Caco-2 (cell line): ENCODE measurements at regions not wholly inside any gene's neighbourhood (a gene's known extent, or its start where the extent isn't known, plus 50 kb on each side); places are given as distances from the start of the nearest gene placed in this dataset.

ENCODE experiments used
- BruUV-seq: library from RNA; stranded (reverse); fragments of 400-500 nt; replicated peaks from 2 replicates; lab custom pipeline; 2021; lab: Mats Ljungman, UMichigan
- CTCF ChIA-PET: fragments of 300-600 bp; sonication (Branson Sonifier 250); formaldehyde crosslinking; loops from one replicate; lab custom pipeline; 2022; ENCODE audit warnings: antibody characterized with exemption; lab: Charles Lee
- POLR2A ChIA-PET: fragments of 300-600 bp; sonication (Branson Sonifier 250); formaldehyde crosslinking; loops from one replicate; lab custom pipeline; 2022; ENCODE audit warnings: antibody characterized with exemption; lab: Charles Lee
- DNase-seq, 2 experiments: peaks; one replicate each; pipeline versions ENCODE4 v3.0.0 to v3.0.0-alpha.2; 2020 to 2022
- H3K27me3 ChIP-seq: replicated peaks from 2 replicates; pipeline ENCODE4 v1.6.0; 2011; ENCODE audit warnings: low read length; ENCODE audit not compliant: control insufficient read depth, insufficient read depth
- H3K36me3 ChIP-seq: 2 replicates; pipeline ENCODE4 v1.5.1; 2011; ENCODE audit warnings: low read length; ENCODE audit not compliant: control insufficient read depth, insufficient read depth
- H3K4me1 ChIP-seq: fragments of 250-450 bp; sonication (Bioruptor Pico); 2 replicates; pipeline ENCODE4 v1.5.1; 2020; ENCODE audit warnings: mild to moderate bottlenecking
- H3K4me3 ChIP-seq: 2 replicates; pipeline ENCODE4 v1.5.1; 2011; ENCODE audit warnings: low read depth, mild to moderate bottlenecking, control low read depth, low read length
- H3K9me3 ChIP-seq: fragments of 250-450 bp; sonication (Bioruptor Pico); 2 replicates; pipeline ENCODE4 v1.5.1; 2020; ENCODE audit warnings: mild to moderate bottlenecking, moderate library complexity
- H3K27ac Mint-ChIP-seq: one replicate; pipeline ENCODE4 v1.8.0; 2022; ENCODE audit warnings: mixed read lengths; ENCODE audit not compliant: unreplicated experiment
- H3K27me3 Mint-ChIP-seq: one replicate; pipeline ENCODE4 v1.8.0; 2022; ENCODE audit warnings: mixed read lengths; ENCODE audit not compliant: insufficient read depth, unreplicated experiment
- H3K36me3 Mint-ChIP-seq: one replicate; pipeline ENCODE4 v1.8.0; 2022; ENCODE audit warnings: mild to moderate bottlenecking, mixed read lengths; ENCODE audit not compliant: insufficient read depth, unreplicated experiment
- H3K4me1 Mint-ChIP-seq: one replicate; pipeline ENCODE4 v1.8.0; 2022; ENCODE audit warnings: low read depth, mixed read lengths; ENCODE audit not compliant: unreplicated experiment
- H3K4me3 Mint-ChIP-seq: one replicate; pipeline ENCODE4 v1.8.0; 2022; ENCODE audit warnings: mild to moderate bottlenecking, moderate library complexity, mixed read lengths; ENCODE audit not compliant: unreplicated experiment
- H3K9me3 Mint-ChIP-seq: one replicate; pipeline ENCODE4 v1.8.0; 2022; ENCODE audit warnings: mixed read lengths; ENCODE audit not compliant: unreplicated experiment
- intact Hi-C: fragments of 100-400 bp; cut with micrococcal nuclease; formaldehyde crosslinking; loops from one replicate; pipeline ENCODE4 v1.10.0; 2022; ENCODE audit not compliant: unreplicated experiment
- TF ChIP-seq, protein P1 (sequence below), 2 experiments: fragments of 200-600 bp in 1 of 2; IDR thresholded peaks; 1 replicate in 1 of 2; 2 replicates in 1 of 2; pipeline versions ENCODE4 v1.5.1 to v1.8.0; 2011 to 2022; ENCODE audit warnings: antibody characterized with exemption in 1 of 2, control low read depth in 1 of 2, inconsistent platforms in 1 of 2, low read depth in 1 of 2, low read length in 1 of 2, mild to moderate bottlenecking in 1 of 2, moderate library complexity in 1 of 2; ENCODE audit not compliant: insufficient read depth in 1 of 2, severe bottlenecking in 1 of 2, unreplicated experiment in 1 of 2

- H3K36me3 ChIP-seq, result no peaks in the 10 kb centered on the region
- Mint-ChIP-seq H3K36me3 (no peaks in the 10 kb centered on the region), H3K4me1 (no peaks in the 10 kb centered on the region), H3K4me3 (no peak overlapping the region), H3K27me3 (no peaks in the 10 kb centered on the region), H3K27ac (no peak overlapping the region), H3K9me3 (no peaks in the 10 kb centered on the region)
- no TSS peak for BruUV-seq
- POLR2A ChIA-PET, result no interaction called here
- TF ChIP-seq, protein P1, sequence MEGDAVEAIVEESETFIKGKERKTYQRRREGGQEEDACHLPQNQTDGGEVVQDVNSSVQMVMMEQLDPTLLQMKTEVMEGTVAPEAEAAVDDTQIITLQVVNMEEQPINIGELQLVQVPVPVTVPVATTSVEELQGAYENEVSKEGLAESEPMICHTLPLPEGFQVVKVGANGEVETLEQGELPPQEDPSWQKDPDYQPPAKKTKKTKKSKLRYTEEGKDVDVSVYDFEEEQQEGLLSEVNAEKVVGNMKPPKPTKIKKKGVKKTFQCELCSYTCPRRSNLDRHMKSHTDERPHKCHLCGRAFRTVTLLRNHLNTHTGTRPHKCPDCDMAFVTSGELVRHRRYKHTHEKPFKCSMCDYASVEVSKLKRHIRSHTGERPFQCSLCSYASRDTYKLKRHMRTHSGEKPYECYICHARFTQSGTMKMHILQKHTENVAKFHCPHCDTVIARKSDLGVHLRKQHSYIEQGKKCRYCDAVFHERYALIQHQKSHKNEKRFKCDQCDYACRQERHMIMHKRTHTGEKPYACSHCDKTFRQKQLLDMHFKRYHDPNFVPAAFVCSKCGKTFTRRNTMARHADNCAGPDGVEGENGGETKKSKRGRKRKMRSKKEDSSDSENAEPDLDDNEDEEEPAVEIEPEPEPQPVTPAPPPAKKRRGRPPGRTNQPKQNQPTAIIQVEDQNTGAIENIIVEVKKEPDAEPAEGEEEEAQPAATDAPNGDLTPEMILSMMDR (IDR thresholded peaks at IDR 0.05; ENCODE audit: insufficient read depth in 1 of 2, low read depth in 1 of 2, low read length in 1 of 2, severe bottlenecking in 1 of 2, unreplicated experiment in 1 of 2), result no peak
- H3K9me3 ChIP-seq, result no peaks in the 10 kb centered on the region
- CTCF ChIA-PET, result no interaction called here
- H3K4me1 ChIP-seq, result no peaks in the 10 kb centered on the region
- no peaks in the 10 kb centered on the region for H3K27me3 ChIP-seq
- H3K4me3 ChIP-seq, result no peak overlapping the region
- intact Hi-C loops, result no loop called here
- DNase-seq, result no peak
Observed at GRCh38 chr12:85588221-85588620, 248.0 kb downstream of the RASSF9 start.

DNA sequence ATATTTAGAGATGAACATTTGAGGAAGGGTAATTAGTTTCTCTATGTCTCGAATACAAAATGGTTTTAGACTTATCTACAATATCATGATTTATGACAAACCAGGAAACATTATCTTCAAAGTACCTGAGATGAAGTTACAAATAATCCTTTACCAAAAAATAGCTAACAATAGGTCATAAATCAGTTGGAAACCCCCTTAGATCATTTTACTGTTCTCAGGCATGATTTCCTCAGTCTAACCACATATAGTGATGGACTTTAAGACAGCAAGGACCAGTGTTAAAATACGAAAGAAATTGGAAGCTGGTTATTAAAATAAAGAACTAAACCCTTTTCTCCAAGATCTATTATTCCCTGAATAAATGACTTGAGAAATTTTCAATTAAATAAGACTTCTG lies 235.4 kb downstream of the RASSF9 start:
- Mint-ChIP-seq H3K4me3 (no peak overlapping the region), H3K36me3 (no peaks in the 10 kb centered on the region), H3K27me3 (no peaks in the 10 kb centered on the region), H3K27ac (no peak overlapping the region), H3K4me1 (peaks cover 8% of the 10 kb centered on the region), H3K9me3 (no peaks in the 10 kb centered on the region)
- no peaks in the 10 kb centered on the region for H3K27me3 ChIP-seq
- TF ChIP-seq, protein P1 (IDR thresholded peaks at IDR 0.05; ENCODE audit: insufficient read depth in 1 of 2, low read depth in 1 of 2, low read length in 1 of 2, severe bottlenecking in 1 of 2, unreplicated experiment in 1 of 2), result no peak
- intact Hi-C loops, result no loop called here
- ChIA-PET POLR2A (no interaction called here), CTCF (no interaction called here)
- H3K9me3 ChIP-seq, result no peaks in the 10 kb centered on the region
- H3K4me1 ChIP-seq, result no peaks in the 10 kb centered on the region
- no peak for DNase-seq
- no TSS peak for BruUV-seq
- H3K36me3 ChIP-seq, result no peaks in the 10 kb centered on the region
- no peak overlapping the region for H3K4me3 ChIP-seq

DNA sequence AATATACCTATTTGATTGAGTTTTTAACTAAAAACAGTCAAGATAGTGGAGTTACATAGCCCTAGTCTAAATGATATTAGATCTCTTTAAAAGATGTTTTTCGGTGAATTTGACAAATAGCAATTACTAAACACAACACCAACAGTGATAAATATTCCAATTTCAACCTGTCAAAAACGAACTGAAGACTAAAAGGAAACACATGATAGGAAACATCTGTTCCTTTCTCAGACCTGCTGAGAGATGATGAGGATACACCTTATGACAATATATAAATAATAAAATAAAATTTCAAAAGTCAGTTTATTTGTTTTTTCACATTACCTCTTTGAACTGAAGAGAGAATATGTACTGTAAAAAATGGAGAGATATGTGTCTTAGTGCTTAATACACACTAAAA lies 232.7 kb downstream of the RASSF9 start:
- CTCF ChIA-PET, result no interaction called here
- intact Hi-C loops, result no loop called here

More for the DNA sequence above, 232.7 kb downstream of the RASSF9 start:
- Mint-ChIP-seq H3K9me3 (no peaks in the 10 kb centered on the region), H3K27me3 (no peaks in the 10 kb centered on the region), H3K4me1 (peaks cover 8% of the 10 kb centered on the region), H3K27ac (no peak overlapping the region), H3K4me3 (no peak overlapping the region), H3K36me3 (no peaks in the 10 kb centered on the region)
- Histone ChIP-seq H3K4me3 (no peak overlapping the region), H3K36me3 (no peaks in the 10 kb centered on the region), H3K4me1 (no peaks in the 10 kb centered on the region), H3K27me3 (no peaks in the 10 kb centered on the region), H3K9me3 (0 out of 2 replicates have a peak, but pooled peaks cover 3% of the 10 kb centered on the region)
- BruUV-seq, result no TSS peak
- POLR2A ChIA-PET, result no interaction called here
- DNase-seq, result no peak
- TF ChIP-seq, protein P1 (IDR thresholded peaks at IDR 0.05; ENCODE audit: insufficient read depth in 1 of 2, low read depth in 1 of 2, low read length in 1 of 2, severe bottlenecking in 1 of 2, unreplicated experiment in 1 of 2), result no peak
